MM.1S (cell line): ENCODE measurements at regions not wholly inside any gene's neighbourhood (a gene's known extent, or its start where the extent isn't known, plus 50 kb on each side); places are given as distances from the start of the nearest gene placed in this dataset.

ENCODE experiments used
- EZH2 ChIP-seq: fragments of 300-600 bp; sonication (generic); optimal IDR thresholded peaks from 2 replicates; pipeline ENCODE3; 2017; ENCODE audit warnings: low read depth, mild to moderate bottlenecking, antibody characterized with exemption, low read length, mixed read lengths
- EZH2phosphoT487 ChIP-seq: fragments of 300-600 bp; sonication (generic); IDR thresholded peaks from 2 replicates; pipeline ENCODE4 v1.6.1; 2018; ENCODE audit warnings: antibody characterized with exemption, low read length
- TF ChIP-seq, protein P1 (sequence below): fragments of 300-600 bp; sonication (generic); IDR thresholded peaks from 2 replicates; pipeline ENCODE4 v1.5.1; 2016; ENCODE audit warnings: antibody characterized with exemption, low read length, mixed read lengths

DNA sequence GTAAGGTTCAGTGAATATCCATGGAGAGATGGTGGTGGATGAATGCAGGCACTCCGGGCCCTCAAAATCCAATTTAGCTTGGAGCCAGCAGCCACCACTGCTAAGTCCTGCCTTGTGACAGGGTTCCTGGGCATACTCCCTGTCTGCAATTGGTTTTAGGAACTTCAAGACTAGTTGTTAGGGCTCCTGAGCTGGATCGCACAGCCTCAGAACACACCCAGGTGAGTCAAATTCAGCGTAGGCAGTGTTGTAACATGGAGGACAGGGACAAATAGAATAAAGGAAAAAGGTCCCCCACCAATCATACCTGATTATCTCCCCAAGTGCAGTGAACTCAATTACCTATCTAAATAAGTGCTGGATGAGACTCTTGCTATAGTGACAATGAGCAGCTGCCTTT is 74.6 kb downstream of the PERP start:
- TF ChIP-seq, protein P1, sequence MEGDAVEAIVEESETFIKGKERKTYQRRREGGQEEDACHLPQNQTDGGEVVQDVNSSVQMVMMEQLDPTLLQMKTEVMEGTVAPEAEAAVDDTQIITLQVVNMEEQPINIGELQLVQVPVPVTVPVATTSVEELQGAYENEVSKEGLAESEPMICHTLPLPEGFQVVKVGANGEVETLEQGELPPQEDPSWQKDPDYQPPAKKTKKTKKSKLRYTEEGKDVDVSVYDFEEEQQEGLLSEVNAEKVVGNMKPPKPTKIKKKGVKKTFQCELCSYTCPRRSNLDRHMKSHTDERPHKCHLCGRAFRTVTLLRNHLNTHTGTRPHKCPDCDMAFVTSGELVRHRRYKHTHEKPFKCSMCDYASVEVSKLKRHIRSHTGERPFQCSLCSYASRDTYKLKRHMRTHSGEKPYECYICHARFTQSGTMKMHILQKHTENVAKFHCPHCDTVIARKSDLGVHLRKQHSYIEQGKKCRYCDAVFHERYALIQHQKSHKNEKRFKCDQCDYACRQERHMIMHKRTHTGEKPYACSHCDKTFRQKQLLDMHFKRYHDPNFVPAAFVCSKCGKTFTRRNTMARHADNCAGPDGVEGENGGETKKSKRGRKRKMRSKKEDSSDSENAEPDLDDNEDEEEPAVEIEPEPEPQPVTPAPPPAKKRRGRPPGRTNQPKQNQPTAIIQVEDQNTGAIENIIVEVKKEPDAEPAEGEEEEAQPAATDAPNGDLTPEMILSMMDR: no peak
- no peak for TF ChIP-seq EZH2phosphoT487
- no peak for TF ChIP-seq EZH2
